SHP77 (cell line): ENCODE measurements at regions not wholly inside any gene's neighbourhood (a gene's known extent, or its start where the extent isn't known, plus 50 kb on each side); places are given as distances from the start of the nearest gene placed in this dataset.

Experiments
- DNase-seq, 2 experiments: peaks; one replicate each; lab custom pipeline; 2025; lab: John Stamatoyannopoulos, UW

DNA sequence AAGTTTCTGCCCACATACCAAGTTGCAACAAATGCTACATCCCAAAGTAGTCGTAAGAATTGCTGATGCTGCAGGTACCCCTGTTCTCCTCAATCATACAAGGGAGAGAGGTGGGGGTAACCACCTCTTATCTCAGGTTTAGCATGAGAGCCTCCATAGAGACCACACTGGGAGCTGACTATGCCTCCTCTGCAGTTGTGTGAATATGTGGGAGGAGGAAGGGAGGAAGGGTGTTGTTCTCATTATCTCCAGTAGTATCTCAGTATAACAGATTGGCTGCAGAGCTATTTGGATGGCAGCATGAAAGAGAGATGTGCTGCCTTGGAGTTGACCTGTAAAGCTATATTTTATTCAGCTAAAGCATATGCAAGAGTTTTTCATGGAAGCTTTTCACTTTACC, 690.7 kb downstream of the KCNJ3 start:
- DNase-seq = no peak

DNA sequence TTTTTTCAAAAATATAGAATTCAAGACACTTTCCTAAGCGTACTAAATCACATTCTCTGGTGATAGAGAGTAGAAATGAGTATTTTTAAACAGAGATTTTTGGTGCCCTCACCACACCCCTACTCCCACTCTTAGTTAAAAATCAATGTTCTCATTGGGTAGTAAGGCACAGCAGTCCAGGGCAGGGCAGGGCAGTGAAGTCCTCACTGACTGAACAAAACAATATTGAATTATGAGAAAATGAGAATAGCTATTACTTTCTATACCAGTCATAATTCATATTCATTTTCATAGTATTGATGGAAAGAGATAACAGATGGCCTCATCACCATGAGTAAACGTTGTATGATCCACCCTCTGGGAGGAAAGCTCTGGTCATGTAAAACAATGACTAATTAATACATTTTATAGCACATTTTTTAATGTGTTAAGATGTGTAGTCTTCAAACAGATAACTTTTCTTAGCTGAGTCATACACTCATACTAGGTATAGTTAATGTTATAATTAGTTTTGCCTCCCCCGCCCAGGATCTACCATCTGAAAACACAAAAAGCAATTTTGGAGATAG, 686.1 kb downstream of the KCNJ3 start:
- no peak for DNase-seq

DNA sequence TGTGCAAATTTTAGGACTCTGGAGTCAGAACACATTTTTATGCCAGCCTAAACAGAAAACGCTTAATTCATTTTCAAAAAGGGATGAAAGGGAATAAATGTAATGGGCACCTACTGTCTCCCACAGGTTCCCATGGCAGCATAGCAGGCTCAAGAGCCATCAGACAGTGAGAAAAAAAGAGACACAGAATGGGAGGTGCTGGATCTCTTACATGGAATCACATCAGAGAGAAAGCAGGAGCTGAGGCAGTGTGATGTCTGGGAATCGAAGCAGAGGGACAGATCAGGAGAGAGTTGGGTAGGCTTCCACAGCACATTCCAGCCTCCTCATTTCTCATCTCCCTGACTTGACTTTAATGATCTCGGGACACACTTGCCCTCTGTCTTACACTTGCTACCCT, 684.3 kb downstream of the KCNJ3 start:
- DNase-seq = peak; percentile 8 to 51

GRCh38 chr2:155381436-155381835, 682.9 kb downstream of the KCNJ3 start:
- DNase-seq = no peak

- no peak for DNase-seq
Observed at GRCh38 chr2:155379494-155379893, 681.0 kb downstream of the KCNJ3 start.

DNA sequence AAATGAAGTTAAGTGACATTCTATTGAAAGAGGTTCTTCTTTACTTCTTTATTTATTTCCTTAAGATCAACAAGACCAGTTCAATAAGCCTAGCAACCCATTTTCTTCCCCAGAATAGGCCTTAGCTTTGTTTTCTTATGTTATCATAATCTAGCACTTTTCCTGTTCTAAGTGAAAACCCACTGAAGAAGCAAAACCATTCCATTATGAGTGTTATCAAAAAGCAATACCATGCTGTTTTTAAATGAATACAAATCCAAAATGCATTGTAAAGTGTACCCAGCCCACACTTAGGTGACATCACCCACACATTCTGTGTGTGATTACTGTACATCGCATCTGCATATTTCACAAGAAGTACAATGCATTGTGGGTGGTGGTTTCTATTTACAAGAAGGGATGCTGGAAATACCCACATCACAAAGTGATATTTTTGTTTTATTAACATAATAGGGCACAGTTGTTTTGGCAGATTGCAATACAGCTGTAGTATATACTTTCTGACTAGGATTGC, 679.5 kb downstream of the KCNJ3 start:
- DNase-seq = no peak

DNA sequence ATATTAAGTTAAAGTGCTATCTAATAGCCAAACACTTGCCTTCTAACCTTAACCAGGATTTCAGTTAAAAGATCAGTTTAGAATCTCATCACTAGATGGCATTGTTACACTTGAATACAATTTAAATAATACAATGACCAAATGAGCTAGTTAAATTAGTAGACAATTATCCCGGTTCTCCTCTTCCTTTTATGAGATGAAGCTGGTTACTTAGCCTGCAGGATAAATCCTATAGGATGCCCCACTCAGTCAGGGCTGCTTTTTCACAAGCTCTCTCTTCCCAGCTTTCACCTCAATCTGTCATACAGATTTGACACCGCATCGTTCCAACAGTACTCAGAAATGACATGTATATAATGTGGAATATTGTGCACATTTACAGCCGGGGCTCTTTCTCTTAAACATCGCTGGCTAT, 678.8 kb downstream of the KCNJ3 start:
- peak in 1 of 2 experiments; percentile 31 for DNase-seq

- peak in 1 of 2 experiments; percentile 8 for DNase-seq
Observed at GRCh38 chr2:155372969-155373368, 674.5 kb downstream of the KCNJ3 start.

DNA sequence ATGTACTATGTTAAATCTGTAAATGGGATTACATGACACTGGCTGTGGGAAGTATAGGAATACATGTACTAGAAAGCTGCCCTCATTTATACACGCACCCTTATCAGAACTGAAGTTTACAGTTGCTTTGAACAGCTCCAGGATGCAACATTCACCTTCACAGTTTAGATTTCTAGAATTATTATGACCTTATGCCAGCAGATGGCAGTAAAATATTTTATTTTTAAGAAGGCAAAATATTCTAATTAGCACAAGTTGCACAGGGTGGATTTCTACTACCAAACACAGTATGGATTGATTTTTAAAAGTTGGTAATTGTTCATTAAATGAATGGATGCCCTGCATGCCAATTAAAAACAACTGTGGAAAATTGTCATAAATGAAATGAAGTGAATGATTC, 670.4 kb downstream of the KCNJ3 start:
- DNase-seq = no peak

DNA sequence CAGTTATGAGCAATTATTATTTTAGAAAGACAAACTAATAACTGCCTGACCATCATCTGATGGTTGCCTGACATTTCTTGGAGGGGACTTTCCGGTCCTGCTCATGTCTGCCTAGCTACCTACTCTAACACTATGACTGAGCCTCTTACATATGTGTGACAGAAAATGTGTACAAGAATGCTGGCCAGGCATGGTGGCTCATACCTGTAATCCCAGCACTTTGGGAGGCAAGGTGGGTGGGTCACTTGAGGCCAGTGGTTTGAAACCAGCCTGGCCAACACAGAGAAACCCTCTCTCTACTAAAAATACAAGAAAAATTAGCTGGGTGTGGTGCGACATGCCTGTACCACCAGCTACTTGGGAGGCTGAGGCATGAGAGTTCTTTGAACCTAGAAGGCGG, 666.3 kb downstream of the KCNJ3 start:
- DNase-seq = no peak

DNA sequence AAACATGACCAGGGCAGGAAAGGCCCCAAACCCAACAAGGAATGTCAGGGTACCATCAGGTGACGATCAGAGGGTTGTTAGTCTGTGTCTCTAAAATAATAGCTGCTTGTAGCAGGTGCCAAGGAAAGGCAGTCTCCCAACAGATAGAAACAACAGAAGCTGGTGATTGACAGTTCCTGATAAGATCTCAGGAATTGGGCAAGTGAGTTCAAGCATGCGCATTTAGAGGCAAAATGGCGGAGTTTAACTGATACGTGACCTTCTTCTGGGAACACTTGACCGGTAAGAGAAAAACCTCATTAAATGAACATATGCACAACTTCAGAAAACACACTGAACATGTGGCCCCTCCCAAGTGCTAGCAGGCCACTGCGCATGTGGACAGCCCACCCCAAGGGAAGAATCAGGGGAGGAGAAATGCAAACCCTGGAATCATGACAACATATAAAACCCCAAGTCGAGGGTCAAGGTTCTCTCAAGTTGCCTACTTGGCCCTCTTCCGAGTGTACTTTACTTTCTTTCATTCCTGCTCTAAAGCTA, 664.9 kb downstream of the KCNJ3 start:
- no peak for DNase-seq

DNA sequence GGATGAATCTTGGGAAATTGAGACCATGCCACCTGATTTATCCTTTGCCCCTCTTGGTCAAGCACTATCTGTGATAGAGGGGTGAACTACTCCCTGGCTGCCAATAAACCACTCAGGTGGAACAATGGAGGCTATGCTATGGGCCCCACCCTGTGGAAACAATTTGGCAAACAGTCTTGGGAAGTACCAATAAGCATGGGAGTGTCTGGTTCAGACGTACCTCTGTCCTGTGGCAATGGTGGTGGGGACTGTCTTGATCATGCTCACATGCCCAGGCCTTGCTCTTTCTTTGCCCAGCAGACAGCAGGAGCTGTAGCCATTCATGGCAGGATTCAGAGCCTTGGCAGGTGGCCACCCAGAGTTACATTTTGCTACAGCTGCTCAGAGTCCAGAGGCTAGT, 658.7 kb downstream of the KCNJ3 start:
- no peak for DNase-seq

DNA sequence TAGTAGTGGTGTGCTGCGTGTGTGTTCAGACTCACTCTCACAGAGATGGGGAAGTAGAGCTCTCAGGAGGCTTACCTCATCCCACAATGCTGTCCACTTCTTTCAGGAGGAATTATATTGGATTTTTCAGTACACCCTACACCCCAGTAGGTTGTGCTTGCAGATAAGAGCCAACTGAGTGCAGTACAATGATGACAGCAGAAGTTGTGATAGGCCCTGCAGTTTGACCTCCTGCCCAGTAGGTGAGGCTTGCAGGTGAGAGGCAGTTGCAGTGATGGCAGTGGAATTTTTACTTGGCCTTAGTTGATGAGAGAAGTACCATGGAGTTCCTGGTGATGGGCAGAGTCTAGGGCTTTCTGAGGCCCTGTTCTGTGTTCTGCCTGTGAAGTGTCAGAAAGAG, 657.8 kb downstream of the KCNJ3 start:
- DNase-seq = no peak

GRCh38 chr2:155350783-155351580, 652.5 kb downstream of the KCNJ3 start:
- DNase-seq = no peak

DNA sequence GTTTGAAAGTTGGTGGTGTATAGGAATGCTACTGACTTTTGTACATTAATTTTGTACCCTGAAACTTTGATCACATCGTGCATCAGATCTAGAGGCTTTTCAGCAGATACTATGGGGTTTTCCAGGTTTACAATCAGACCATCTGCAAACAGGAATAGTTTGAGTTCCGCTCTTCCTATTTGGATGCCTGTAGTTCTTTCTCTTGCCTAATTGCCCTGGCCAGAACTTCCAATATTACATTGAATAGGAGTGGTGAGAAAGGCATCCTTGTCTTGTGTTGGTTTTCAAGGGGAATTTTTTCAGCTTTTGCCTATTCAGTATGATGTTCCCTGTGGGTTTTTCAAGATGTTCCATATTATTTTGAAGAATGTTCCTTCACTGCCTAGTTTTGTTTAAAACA, 633.5 kb downstream of the KCNJ3 start:
- DNase-seq = no peak

DNA sequence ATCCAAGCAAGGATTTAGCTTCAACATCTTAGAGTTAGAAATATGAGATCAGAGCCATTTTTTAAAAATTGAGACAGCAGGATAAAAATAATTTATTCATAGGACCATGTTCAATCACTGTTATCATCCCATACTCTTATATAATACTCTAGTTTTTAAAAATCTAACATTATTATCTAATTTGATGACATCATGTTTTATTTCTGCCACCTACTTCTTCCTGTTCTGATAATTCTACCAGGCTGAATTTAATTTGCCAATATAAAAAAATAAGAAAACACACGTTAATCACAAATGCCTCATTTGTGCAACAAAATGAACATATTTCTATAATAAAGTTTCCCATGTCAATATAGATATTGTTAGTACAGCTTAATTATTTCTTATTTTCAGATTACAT, 621.7 kb downstream of the KCNJ3 start:
- no peak for DNase-seq

DNA sequence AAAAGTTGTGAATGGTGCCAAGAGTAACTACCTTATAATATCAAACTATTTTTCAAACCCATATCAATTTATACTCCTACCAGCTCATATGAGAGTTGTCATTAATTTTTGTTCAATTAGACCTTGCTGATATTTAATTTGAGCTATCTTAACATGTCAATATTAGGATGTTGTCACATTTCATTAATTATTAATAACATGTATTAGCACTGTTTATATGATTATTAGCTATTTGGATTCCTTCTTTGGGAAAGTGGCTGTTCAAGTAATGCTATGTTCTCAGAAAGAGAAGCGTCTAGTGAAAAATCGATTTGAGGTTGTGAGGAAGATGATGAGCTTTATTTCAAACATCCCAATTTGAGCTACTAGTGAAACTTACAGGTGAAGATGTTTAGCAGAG, 620.2 kb downstream of the KCNJ3 start:
- DNase-seq = no peak

DNA sequence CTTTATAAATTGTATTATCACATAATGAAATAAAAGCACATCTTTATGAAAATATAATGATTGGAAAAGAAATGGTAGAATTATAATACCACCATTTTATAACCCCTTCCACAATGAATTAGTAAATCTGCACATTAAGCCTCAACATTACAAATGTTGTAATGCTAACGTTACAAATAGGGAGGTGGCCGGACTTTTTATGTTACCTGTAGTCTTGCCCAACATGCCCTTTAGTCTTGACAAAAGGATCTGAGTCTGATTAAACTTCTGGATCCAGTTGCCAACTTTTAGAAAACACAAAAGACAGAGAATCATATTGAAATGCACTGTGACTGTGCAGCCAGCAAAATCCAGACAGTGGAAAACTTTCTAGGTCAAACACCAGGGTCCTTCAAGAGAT, 617.3 kb downstream of the KCNJ3 start:
- DNase-seq = no peak

DNA sequence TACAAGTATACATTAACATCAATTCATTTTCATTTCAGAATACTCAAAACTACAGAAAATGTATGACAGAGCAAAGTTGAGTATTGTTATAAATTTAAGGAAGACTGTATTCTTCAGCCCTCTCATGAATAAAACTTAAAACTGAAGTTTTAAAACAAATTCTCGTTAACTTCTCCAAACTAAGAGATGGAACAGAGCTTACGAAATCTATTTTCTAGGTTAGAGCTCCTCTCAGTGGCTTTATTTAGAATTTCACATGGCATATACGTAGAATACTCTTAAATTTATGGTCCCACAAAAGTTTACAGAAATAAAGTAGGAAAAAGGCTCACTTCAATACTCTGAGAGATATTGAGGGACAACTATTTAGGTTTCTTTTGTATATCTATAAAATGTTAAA, 612.1 kb downstream of the KCNJ3 start:
- DNase-seq = no peak

- no peak for DNase-seq
Observed at GRCh38 chr2:155309483-155309882, 611.0 kb downstream of the KCNJ3 start.

DNA sequence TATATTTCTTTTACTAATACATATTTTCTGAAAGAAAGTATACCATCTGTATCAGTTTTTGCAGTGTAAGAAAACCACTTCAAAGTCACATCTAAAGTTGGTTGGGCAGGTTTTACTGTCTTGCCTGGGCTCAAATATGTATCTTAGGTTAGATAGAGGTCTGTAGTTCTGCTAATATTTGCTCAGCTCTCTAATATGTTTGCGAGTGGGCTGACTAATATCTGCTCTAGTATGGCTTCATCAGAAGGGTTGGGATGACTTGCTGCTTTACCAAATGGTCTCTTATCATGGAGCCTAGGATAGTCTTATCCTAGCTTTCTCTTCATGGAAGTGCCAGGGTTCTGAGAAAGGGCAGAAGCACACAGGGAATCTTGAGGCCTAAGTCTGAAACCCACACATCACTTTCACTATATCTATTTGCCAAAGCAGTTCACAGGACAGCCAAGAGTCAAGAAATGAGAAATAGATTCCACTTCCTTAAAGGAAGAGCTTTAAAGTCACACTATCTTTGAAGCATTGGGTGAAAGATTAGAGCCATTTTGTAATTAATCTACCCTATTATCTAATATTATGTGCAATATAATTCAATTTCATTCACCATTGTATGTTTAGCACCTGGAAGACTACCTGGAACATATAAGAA, 610.0 kb downstream of the KCNJ3 start:
- no peak for DNase-seq

- no peak for DNase-seq
Observed at GRCh38 chr2:155301221-155301620, 602.7 kb downstream of the KCNJ3 start.

DNA sequence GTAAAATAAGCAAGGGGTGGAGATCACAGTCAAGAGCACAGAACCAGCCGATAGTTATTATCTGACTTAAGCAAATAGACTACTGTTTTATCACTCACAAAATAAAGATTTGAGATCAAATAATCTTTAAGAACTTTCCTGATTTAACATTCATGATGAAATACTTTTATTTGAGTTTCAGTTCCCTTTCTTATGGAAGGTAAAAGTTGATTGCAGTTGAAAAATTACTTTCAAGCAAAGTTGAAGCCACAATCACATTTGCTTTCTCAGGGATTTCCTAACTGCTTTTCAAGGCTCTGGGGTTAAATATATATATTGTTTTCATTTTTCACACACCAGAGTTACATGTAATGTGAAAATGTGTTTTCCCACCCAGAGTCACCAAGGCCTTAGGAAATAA, 599.5 kb downstream of the KCNJ3 start:
- no peak for DNase-seq
